ENCODE measurements at regions not wholly inside any gene's neighbourhood (a gene's known extent, or its start where the extent isn't known, plus 50 kb on each side); places are given as distances from the start of the nearest gene placed in this dataset.

DNA sequence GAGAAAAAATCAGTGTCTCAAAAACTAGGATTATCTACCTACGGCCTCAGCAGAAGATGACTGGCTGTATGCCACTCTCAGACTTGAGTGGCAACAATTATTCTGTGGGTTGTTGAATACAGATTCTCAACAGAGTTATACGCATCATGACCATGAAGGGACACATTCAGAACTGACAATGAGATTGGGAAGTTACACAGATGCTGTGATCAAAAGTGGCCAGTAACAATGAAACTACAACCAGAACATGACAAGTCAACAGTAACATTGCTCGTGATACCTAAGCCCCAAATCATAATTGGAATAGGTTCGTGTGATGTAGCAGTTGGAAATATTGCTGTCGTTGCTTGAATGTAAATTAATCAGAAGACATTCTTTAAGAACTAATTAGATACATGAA is 957.5 kb upstream of the CDH9 start:
- Mint-ChIP-seq H3K36me3 (ENCODE audit: low read depth) (no peaks in the 10 kb centered on the region), H3K4me3 (no peak overlapping the region), H3K9me3 (peaks cover 26% of the 10 kb centered on the region), H3K27me3 (no peaks in the 10 kb centered on the region), H3K27ac (no peak overlapping the region), H3K4me1 (ENCODE audit: low read depth) (no peaks in the 10 kb centered on the region)
- H3K9me3 ChIP-seq (ENCODE audit: control insufficient read depth in 1 of 2, insufficient read depth in 1 of 2, low read length in 2 of 2) = peaks cover 0 to 3% of the 10 kb centered on the region in 2 experiments
- H3K27ac ChIP-seq (ENCODE audit: low read depth in 1 of 2, low read length in 2 of 2) = no peak overlapping the region
- intact Hi-C loops (cut with DNase I, micrococcal nuclease) = no loop called here
- no peaks in the 10 kb centered on the region for H3K4me1 ChIP-seq (ENCODE audit: insufficient read depth, low read length)
- H3K27me3 ChIP-seq (ENCODE audit: control insufficient read depth in 1 of 2, insufficient read depth in 2 of 2, low read length in 2 of 2) = no peaks in the 10 kb centered on the region
- no peak for ATAC-seq (ENCODE audit: poor library complexity)
- no peak for DNase-seq
- ChIA-PET POLR2A (no interaction called here), CTCF (interaction anchor here (0.6 kb wide), 1 partner anchor 1014 kb away, joined by 3 read pairs; no protein-coding TSS in a partner anchor)
- TF ChIP-seq, protein P1, sequence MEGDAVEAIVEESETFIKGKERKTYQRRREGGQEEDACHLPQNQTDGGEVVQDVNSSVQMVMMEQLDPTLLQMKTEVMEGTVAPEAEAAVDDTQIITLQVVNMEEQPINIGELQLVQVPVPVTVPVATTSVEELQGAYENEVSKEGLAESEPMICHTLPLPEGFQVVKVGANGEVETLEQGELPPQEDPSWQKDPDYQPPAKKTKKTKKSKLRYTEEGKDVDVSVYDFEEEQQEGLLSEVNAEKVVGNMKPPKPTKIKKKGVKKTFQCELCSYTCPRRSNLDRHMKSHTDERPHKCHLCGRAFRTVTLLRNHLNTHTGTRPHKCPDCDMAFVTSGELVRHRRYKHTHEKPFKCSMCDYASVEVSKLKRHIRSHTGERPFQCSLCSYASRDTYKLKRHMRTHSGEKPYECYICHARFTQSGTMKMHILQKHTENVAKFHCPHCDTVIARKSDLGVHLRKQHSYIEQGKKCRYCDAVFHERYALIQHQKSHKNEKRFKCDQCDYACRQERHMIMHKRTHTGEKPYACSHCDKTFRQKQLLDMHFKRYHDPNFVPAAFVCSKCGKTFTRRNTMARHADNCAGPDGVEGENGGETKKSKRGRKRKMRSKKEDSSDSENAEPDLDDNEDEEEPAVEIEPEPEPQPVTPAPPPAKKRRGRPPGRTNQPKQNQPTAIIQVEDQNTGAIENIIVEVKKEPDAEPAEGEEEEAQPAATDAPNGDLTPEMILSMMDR (IDR thresholded peaks at IDR 0.05) = no peak
- H3K36me3 ChIP-seq (ENCODE audit: insufficient read depth, low read length) = no peaks in the 10 kb centered on the region
- H3K4me3 ChIP-seq (ENCODE audit: low read length) = no peak overlapping the region

DNA sequence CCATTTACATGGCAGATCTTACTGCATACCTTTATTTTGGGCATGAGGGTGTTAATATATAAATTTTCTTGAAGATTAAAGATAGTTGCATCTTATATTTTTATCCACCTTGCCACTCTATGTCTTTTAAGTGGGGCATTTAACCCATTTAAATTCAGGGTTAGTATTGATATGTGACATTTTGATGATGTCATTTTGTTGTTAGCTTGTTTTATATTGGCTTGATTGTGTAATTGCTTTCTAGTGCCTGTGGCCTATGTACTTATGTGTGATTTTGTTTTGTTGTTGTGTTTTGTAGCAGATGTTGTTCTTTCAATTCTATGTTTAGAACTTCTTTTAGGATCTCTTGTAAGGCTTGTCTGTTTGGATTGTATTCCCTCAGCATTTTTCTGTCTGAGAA is 939.9 kb upstream of the CDH9 start:
- POLR2A ChIA-PET = no interaction called here
- Histone ChIP-seq H3K4me3 (ENCODE audit: low read length) (no peak overlapping the region), H3K9me3 (ENCODE audit: control insufficient read depth in 1 of 2, insufficient read depth in 1 of 2, low read length in 2 of 2) (peaks cover 0 to 4% of the 10 kb centered on the region in 2 experiments), H3K27me3 (ENCODE audit: control insufficient read depth in 1 of 2, insufficient read depth in 2 of 2, low read length in 2 of 2) (no peaks in the 10 kb centered on the region), H3K36me3 (ENCODE audit: insufficient read depth, low read length) (no peaks in the 10 kb centered on the region), H3K27ac (ENCODE audit: low read depth in 1 of 2, low read length in 2 of 2) (no peak overlapping the region), H3K4me1 (ENCODE audit: insufficient read depth, low read length) (no peaks in the 10 kb centered on the region)
- H3K9me3 Mint-ChIP-seq = peaks cover 20% of the 10 kb centered on the region
- H3K36me3 Mint-ChIP-seq (ENCODE audit: low read depth) = no peaks in the 10 kb centered on the region
- H3K27me3 Mint-ChIP-seq = no peaks in the 10 kb centered on the region
- H3K4me3 Mint-ChIP-seq = no peak overlapping the region
- no peak for DNase-seq
- intact Hi-C loops (cut with DNase I, micrococcal nuclease) = no loop called here
- ATAC-seq (ENCODE audit: poor library complexity) = no peak
- no peak overlapping the region for H3K27ac Mint-ChIP-seq
- H3K4me1 Mint-ChIP-seq (ENCODE audit: low read depth) = no peaks in the 10 kb centered on the region
- TF ChIP-seq, protein P1 (IDR thresholded peaks at IDR 0.05) = no peak
- CTCF ChIA-PET = no interaction called here

DNA sequence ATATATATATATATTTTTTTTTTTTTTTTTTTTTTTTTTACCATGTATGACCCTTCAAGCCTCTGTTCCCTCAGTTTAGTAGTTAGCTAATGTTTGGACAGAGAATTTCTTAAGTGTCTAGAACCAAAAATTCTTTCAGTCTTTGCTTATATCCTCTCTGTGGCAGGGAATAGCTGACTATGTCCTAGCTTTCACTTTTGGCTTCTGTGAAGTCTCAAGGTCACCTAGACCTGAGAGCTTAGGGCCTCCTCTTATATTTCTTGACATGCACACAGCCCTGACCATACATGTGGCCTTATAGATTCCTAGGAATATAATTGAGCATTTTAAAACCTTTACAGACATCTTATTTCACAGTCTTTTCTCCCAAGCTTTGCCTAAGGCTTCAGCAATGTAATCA is 930.8 kb upstream of the CDH9 start:
- H3K4me3 ChIP-seq (ENCODE audit: low read length) = no peak overlapping the region
- H3K36me3 Mint-ChIP-seq (ENCODE audit: low read depth) = no peaks in the 10 kb centered on the region
- H3K4me3 Mint-ChIP-seq = no peak overlapping the region
- no peaks in the 10 kb centered on the region for H3K4me1 ChIP-seq (ENCODE audit: insufficient read depth, low read length)
- TF ChIP-seq, protein P1 (IDR thresholded peaks at IDR 0.05) = no peak
- ChIA-PET POLR2A (no interaction called here), CTCF (no interaction called here)
- peaks cover 19% of the 10 kb centered on the region for H3K9me3 Mint-ChIP-seq
- no peaks in the 10 kb centered on the region for H3K27me3 ChIP-seq (ENCODE audit: control insufficient read depth in 1 of 2, insufficient read depth in 2 of 2, low read length in 2 of 2)
- intact Hi-C loops (cut with DNase I, micrococcal nuclease) = no loop called here
- no peak overlapping the region for H3K27ac Mint-ChIP-seq
- no peaks in the 10 kb centered on the region for H3K36me3 ChIP-seq (ENCODE audit: insufficient read depth, low read length)
- H3K27me3 Mint-ChIP-seq = no peaks in the 10 kb centered on the region
- no peak overlapping the region for H3K27ac ChIP-seq (ENCODE audit: low read depth in 1 of 2, low read length in 2 of 2)
- peaks cover 7 to 8% of the 10 kb centered on the region in 2 experiments for H3K9me3 ChIP-seq (ENCODE audit: control insufficient read depth in 1 of 2, insufficient read depth in 1 of 2, low read length in 2 of 2)
- no peak for ATAC-seq (ENCODE audit: poor library complexity)
- DNase-seq = no peak
- no peaks in the 10 kb centered on the region for H3K4me1 Mint-ChIP-seq (ENCODE audit: low read depth)

Measured in CD4-positive, alpha-beta T cell (primary cell).